ENCODE measurements at regions not wholly inside any gene's neighbourhood (a gene's known extent, or its start where the extent isn't known, plus 50 kb on each side); places are given as distances from the start of the nearest gene placed in this dataset.

DNA sequence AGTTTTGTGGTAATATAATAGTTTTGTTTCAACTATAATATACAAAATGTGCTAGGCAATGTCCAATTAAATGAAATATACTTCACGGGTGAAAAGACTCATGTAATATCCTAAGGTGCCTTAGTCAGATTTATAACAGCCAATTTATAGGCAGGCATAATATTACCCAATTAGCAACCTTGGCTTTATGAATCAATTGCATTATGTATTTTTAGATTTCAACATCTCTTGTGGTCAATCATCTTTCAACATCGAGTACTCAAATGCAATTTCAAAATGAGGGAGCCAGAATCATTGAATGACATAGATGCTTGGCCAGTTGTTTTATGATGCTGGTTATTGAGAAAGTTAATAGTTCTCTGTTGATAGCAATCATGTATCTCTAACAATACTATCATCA lies 110.3 kb upstream of the SP8 start:
- Histone ChIP-seq H3K27ac (no peak overlapping the region), H3K4me1 (ENCODE audit: insufficient read depth) (no peaks in the 10 kb centered on the region), H3K36me3 (replicated peaks; ENCODE audit: insufficient read depth, low read depth) (no peaks in the 10 kb centered on the region), H2AFZ (no peak overlapping the region), H3K9me2 (replicated peaks; ENCODE audit: insufficient read depth) (no peaks in the 10 kb centered on the region), H3K4me3 (no peak overlapping the region), H3K79me2 (no peaks in the 10 kb centered on the region), H3K4me2 (no peak overlapping the region), H4K20me1 (ENCODE audit: insufficient read depth, poor library complexity, severe bottlenecking) (no peaks in the 10 kb centered on the region), H3K9me3 (ENCODE audit: low read depth) (no peaks in the 10 kb centered on the region), H3K27me3 (no peaks in the 10 kb centered on the region)
- no peak for DNase-seq (ENCODE audit: low spot score)
- WGBS (ENCODE audit: low lambda C conversion rate, missing lambda C conversion rate): 96% methylated on average over 2 of the region's 2 CpGs
- TF ChIP-seq EZH2phosphoT487 (IDR thresholded peaks at IDR 0.05; ENCODE audit: low read depth, severe bottlenecking, unreplicated experiment): no peak
- TF ChIP-seq EZH2 (IDR thresholded peaks at IDR 0.05; ENCODE audit: borderline replicate concordance): no peak
- TF ChIP-seq, protein P1, sequence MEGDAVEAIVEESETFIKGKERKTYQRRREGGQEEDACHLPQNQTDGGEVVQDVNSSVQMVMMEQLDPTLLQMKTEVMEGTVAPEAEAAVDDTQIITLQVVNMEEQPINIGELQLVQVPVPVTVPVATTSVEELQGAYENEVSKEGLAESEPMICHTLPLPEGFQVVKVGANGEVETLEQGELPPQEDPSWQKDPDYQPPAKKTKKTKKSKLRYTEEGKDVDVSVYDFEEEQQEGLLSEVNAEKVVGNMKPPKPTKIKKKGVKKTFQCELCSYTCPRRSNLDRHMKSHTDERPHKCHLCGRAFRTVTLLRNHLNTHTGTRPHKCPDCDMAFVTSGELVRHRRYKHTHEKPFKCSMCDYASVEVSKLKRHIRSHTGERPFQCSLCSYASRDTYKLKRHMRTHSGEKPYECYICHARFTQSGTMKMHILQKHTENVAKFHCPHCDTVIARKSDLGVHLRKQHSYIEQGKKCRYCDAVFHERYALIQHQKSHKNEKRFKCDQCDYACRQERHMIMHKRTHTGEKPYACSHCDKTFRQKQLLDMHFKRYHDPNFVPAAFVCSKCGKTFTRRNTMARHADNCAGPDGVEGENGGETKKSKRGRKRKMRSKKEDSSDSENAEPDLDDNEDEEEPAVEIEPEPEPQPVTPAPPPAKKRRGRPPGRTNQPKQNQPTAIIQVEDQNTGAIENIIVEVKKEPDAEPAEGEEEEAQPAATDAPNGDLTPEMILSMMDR (IDR thresholded peaks at IDR 0.05; ENCODE audit: poor library complexity): no peak

DNA sequence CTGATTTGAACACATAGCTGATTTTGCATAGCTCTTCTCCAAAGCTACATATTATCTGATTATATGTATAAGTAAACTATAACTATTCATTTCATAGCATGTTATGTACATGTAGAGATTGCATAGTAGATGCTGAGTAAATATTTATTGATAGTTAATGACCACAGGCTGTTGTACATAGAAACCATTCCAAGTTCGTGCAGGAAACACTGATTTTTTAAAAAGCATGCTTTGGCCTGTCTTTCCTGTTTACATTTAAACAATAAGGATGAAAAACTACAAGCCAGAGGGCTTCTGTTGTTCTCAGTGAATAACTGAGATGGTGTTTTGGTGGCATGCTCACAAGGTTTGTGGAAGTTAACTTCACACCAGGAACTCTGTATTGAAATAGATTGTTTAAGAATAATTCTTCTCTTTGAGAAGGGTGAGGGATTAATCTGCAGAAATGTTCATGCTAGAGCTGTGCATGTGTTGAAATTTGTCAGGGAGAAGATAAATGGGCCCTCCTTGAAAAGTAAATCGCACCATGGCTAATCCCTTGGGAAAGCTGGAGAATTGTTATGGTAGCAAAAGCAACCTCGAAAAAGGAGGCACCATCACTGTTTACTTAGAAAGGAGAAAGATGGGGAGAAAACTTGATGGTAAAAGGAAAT lies 120.2 kb upstream of the SP8 start:
- Histone ChIP-seq H3K36me3 (replicated peaks; ENCODE audit: insufficient read depth, low read depth) (no peaks in the 10 kb centered on the region), H3K9me2 (replicated peaks; ENCODE audit: insufficient read depth) (no peaks in the 10 kb centered on the region), H3K4me1 (ENCODE audit: insufficient read depth) (no peaks in the 10 kb centered on the region), H3K27me3 (no peaks in the 10 kb centered on the region), H3K9me3 (ENCODE audit: low read depth) (no peaks in the 10 kb centered on the region), H3K79me2 (no peaks in the 10 kb centered on the region), H2AFZ (no peak overlapping the region), H4K20me1 (ENCODE audit: insufficient read depth, poor library complexity, severe bottlenecking) (no peaks in the 10 kb centered on the region), H3K4me3 (no peak overlapping the region), H3K4me2 (no peak overlapping the region), H3K27ac (no peak overlapping the region)
- DNase-seq (ENCODE audit: low spot score): no peak
- TF ChIP-seq, protein P1 (IDR thresholded peaks at IDR 0.05; ENCODE audit: poor library complexity): no peak
- TF ChIP-seq EZH2phosphoT487 (IDR thresholded peaks at IDR 0.05; ENCODE audit: low read depth, severe bottlenecking, unreplicated experiment) (no peak), EZH2 (IDR thresholded peaks at IDR 0.05; ENCODE audit: borderline replicate concordance) (no peak)
- 74% methylated on average over 3 of the region's 3 CpGs for WGBS (ENCODE audit: low lambda C conversion rate, missing lambda C conversion rate)

DNA sequence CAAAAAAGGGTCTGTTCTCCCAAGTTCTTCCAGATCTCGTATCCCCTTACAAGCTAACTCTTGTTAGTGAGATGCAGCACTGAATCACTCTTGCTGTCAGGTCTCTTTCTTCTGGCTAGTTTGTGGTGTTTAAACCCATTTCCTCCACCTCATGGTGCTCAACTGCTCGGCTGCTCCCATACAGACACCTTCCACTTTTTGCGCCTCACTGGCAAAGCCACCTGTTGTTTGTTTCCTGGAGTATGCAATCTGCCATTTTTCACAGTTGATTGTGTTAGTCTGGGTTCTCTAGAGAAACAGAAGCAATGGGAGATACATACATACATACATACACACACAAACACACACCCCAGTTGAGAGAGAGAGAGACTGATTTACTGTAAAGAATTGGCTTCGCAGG lies 124.4 kb upstream of the SP8 start:
- H3K79me2 ChIP-seq: no peaks in the 10 kb centered on the region
- no peak overlapping the region for H3K27ac ChIP-seq
- no peaks in the 10 kb centered on the region for H3K27me3 ChIP-seq
- no peak overlapping the region for H3K4me3 ChIP-seq
- H3K9me3 ChIP-seq (ENCODE audit: low read depth): no peaks in the 10 kb centered on the region
- H2AFZ ChIP-seq: no peak overlapping the region
- H4K20me1 ChIP-seq (ENCODE audit: insufficient read depth, poor library complexity, severe bottlenecking): no peaks in the 10 kb centered on the region
- no peaks in the 10 kb centered on the region for H3K4me1 ChIP-seq (ENCODE audit: insufficient read depth)
- DNase-seq (ENCODE audit: low spot score): no peak
- no peaks in the 10 kb centered on the region for H3K9me2 ChIP-seq (replicated peaks; ENCODE audit: insufficient read depth)
- TF ChIP-seq EZH2 (IDR thresholded peaks at IDR 0.05; ENCODE audit: borderline replicate concordance) (no peak), EZH2phosphoT487 (IDR thresholded peaks at IDR 0.05; ENCODE audit: low read depth, severe bottlenecking, unreplicated experiment) (no peak)
- TF ChIP-seq, protein P1 (IDR thresholded peaks at IDR 0.05; ENCODE audit: poor library complexity): no peak
- WGBS (ENCODE audit: low lambda C conversion rate, missing lambda C conversion rate): 91% methylated on average over 4 of the region's 4 CpGs
- H3K4me2 ChIP-seq: no peak overlapping the region
- no peaks in the 10 kb centered on the region for H3K36me3 ChIP-seq (replicated peaks; ENCODE audit: insufficient read depth, low read depth)
